ENCODE measurements at regions not wholly inside any gene's neighbourhood (a gene's known extent, or its start where the extent isn't known, plus 50 kb on each side); places are given as distances from the start of the nearest gene placed in this dataset.

DNA sequence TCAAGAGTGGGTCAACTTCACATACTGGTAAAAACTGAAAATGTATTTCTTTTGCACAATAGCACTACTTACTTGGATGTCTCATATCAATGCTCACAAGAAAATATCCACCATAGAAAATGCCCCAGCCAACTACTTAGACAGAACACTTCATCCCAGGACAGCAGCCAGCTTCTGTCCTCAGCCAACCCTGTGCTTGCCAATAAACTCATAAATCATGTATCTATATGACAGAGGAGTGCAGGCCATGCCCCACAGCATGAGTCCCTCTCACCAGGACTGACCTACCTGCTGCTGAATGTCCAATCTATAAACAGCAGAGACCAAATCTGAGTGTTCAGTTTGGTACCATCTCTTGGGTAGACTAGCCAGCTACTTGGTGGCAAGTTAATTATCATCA is 179.3 kb downstream of the OMA1 start:
- ATAC-seq: no peak
- TF ChIP-seq TOX (CRISPR knock-in tag; IDR thresholded peaks at IDR 0.05; ENCODE audit: borderline replicate concordance) (no peak), ZNF8 (CRISPR knock-in tag; IDR thresholded peaks at IDR 0.05) (no peak), ZC3H10 (CRISPR knock-in tag; IDR thresholded peaks at IDR 0.05) (no peak), OSR1 (CRISPR knock-in tag; IDR thresholded peaks at IDR 0.05) (no peak), GLIS3 (CRISPR knock-in tag; IDR thresholded peaks at IDR 0.05) (no peak), TCF4 (CRISPR knock-in tag; IDR thresholded peaks at IDR 0.05; ENCODE audit: borderline replicate concordance) (no peak), RARB (CRISPR knock-in tag; IDR thresholded peaks at IDR 0.05) (no peak), ZNF565 (CRISPR knock-in tag; conservative IDR thresholded peaks at IDR 0.05; ENCODE audit: low read depth) (no peak), PPARA (CRISPR knock-in tag; IDR thresholded peaks at IDR 0.05; ENCODE audit: borderline replicate concordance) (no peak), ISL1 (CRISPR knock-in tag; IDR thresholded peaks at IDR 0.05) (no peak), ESRRG (CRISPR knock-in tag; IDR thresholded peaks at IDR 0.05) (no peak), CSDC2 (CRISPR knock-in tag; IDR thresholded peaks at IDR 0.05) (no peak), ZFP30 (CRISPR knock-in tag; IDR thresholded peaks at IDR 0.05) (no peak), ZFP3 (CRISPR knock-in tag; IDR thresholded peaks at IDR 0.05) (no peak), SNAI2 (CRISPR knock-in tag; IDR thresholded peaks at IDR 0.05) (no peak), BACH2 (CRISPR knock-in tag; IDR thresholded peaks at IDR 0.05; ENCODE audit: borderline replicate concordance) (no peak), ARNTL (CRISPR knock-in tag; IDR thresholded peaks at IDR 0.05; ENCODE audit: borderline replicate concordance, low read depth) (no peak)
- TF ChIP-seq, protein P1, sequence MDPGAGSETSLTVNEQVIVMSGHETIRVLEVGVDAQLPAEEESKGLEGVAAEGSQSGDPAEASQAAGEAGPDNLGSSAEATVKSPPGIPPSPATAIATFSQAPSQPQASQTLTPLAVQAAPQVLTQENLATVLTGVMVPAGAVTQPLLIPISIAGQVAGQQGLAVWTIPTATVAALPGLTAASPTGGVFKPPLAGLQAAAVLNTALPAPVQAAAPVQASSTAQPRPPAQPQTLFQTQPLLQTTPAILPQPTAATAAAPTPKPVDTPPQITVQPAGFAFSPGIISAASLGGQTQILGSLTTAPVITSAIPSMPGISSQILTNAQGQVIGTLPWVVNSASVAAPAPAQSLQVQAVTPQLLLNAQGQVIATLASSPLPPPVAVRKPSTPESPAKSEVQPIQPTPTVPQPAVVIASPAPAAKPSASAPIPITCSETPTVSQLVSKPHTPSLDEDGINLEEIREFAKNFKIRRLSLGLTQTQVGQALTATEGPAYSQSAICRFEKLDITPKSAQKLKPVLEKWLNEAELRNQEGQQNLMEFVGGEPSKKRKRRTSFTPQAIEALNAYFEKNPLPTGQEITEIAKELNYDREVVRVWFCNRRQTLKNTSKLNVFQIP (CRISPR knock-in tag; IDR thresholded peaks at IDR 0.05; ENCODE audit: borderline replicate concordance, low read depth): no peak
- TF ChIP-seq, protein P2, sequence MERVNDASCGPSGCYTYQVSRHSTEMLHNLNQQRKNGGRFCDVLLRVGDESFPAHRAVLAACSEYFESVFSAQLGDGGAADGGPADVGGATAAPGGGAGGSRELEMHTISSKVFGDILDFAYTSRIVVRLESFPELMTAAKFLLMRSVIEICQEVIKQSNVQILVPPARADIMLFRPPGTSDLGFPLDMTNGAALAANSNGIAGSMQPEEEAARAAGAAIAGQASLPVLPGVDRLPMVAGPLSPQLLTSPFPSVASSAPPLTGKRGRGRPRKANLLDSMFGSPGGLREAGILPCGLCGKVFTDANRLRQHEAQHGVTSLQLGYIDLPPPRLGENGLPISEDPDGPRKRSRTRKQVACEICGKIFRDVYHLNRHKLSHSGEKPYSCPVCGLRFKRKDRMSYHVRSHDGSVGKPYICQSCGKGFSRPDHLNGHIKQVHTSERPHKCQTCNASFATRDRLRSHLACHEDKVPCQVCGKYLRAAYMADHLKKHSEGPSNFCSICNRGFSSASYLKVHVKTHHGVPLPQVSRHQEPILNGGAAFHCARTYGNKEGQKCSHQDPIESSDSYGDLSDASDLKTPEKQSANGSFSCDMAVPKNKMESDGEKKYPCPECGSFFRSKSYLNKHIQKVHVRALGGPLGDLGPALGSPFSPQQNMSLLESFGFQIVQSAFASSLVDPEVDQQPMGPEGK (CRISPR knock-in tag; IDR thresholded peaks at IDR 0.05; ENCODE audit: borderline replicate concordance): no peak
- TF ChIP-seq, protein P3, sequence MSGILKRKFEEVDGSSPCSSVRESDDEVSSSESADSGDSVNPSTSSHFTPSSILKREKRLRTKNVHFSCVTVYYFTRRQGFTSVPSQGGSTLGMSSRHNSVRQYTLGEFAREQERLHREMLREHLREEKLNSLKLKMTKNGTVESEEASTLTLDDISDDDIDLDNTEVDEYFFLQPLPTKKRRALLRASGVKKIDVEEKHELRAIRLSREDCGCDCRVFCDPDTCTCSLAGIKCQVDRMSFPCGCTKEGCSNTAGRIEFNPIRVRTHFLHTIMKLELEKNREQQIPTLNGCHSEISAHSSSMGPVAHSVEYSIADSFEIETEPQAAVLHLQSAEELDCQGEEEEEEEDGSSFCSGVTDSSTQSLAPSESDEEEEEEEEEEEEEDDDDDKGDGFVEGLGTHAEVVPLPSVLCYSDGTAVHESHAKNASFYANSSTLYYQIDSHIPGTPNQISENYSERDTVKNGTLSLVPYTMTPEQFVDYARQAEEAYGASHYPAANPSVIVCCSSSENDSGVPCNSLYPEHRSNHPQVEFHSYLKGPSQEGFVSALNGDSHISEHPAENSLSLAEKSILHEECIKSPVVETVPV (CRISPR knock-in tag; IDR thresholded peaks at IDR 0.05): no peak

DNA sequence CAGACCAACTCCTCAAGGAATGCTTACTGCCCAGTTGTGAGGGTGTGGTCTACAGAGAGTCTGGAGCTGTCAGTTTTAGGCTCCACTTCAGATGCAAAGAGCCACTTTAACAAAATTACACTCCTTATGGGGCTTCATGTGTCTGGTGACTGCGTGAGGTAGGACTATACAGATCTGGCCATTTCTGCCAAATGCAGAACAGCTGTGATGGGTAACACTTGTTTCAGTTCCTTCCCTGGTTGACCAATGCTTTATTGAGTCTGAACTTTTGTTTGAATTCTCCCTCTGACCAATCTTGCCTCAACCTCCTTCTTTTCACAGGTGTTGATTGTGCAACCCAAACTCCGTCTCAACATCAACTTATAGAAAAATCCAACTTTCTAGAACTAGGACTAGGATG is 181.2 kb downstream of the OMA1 start:
- no peak for ATAC-seq
- TF ChIP-seq ZFP30 (CRISPR knock-in tag; IDR thresholded peaks at IDR 0.05) (no peak), PPARA (CRISPR knock-in tag; IDR thresholded peaks at IDR 0.05; ENCODE audit: borderline replicate concordance) (no peak), SNAI2 (CRISPR knock-in tag; IDR thresholded peaks at IDR 0.05) (no peak), ESRRG (CRISPR knock-in tag; IDR thresholded peaks at IDR 0.05) (no peak)
- TF ChIP-seq, protein P4, sequence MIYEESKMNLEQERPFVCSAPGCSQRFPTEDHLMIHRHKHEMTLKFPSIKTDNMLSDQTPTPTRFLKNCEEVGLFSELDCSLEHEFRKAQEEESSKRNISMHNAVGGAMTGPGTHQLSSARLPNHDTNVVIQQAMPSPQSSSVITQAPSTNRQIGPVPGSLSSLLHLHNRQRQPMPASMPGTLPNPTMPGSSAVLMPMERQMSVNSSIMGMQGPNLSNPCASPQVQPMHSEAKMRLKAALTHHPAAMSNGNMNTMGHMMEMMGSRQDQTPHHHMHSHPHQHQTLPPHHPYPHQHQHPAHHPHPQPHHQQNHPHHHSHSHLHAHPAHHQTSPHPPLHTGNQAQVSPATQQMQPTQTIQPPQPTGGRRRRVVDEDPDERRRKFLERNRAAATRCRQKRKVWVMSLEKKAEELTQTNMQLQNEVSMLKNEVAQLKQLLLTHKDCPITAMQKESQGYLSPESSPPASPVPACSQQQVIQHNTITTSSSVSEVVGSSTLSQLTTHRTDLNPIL (CRISPR knock-in tag; IDR thresholded peaks at IDR 0.05; ENCODE audit: low read depth): no peak
- TF ChIP-seq, protein P1 (CRISPR knock-in tag; IDR thresholded peaks at IDR 0.05; ENCODE audit: borderline replicate concordance, low read depth): no peak

DNA sequence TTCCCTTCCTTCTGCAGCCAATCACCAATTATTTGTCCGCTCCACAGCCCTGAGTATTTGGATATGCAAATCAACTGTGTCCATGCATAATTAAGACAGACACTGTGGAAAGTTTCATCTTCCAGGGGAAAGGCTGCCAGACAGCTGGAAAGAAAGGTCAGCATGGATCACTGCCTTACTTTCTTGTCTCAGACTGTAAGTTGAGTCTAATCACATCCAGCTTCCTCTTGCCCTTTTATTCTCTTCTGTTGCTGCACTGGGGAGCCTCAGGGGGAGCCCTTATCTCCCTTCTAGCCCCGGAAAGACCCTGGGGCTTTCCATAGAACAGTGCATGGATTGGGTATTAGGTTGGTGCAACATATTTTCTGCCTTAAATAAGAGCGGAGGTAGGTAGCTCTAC is 182.9 kb downstream of the OMA1 start:
- TF ChIP-seq, protein P3 (CRISPR knock-in tag; IDR thresholded peaks at IDR 0.05): no peak
- TF ChIP-seq BACH2 (CRISPR knock-in tag; IDR thresholded peaks at IDR 0.05; ENCODE audit: borderline replicate concordance) (no peak), ZNF8 (CRISPR knock-in tag; IDR thresholded peaks at IDR 0.05) (no peak), ZC3H10 (CRISPR knock-in tag; IDR thresholded peaks at IDR 0.05) (no peak), SNAI2 (CRISPR knock-in tag; IDR thresholded peaks at IDR 0.05) (no peak), ZNF565 (CRISPR knock-in tag; conservative IDR thresholded peaks at IDR 0.05; ENCODE audit: low read depth) (no peak), RARB (CRISPR knock-in tag; IDR thresholded peaks at IDR 0.05) (no peak), TOX (CRISPR knock-in tag; IDR thresholded peaks at IDR 0.05; ENCODE audit: borderline replicate concordance) (no peak), ISL1 (CRISPR knock-in tag; IDR thresholded peaks at IDR 0.05) (no peak), ZFP30 (CRISPR knock-in tag; IDR thresholded peaks at IDR 0.05) (no peak)
- TF ChIP-seq, protein P2 (CRISPR knock-in tag; IDR thresholded peaks at IDR 0.05; ENCODE audit: borderline replicate concordance): no peak
- TF ChIP-seq, protein P1 (CRISPR knock-in tag; IDR thresholded peaks at IDR 0.05; ENCODE audit: borderline replicate concordance, low read depth): no peak
- ATAC-seq: no peak
